ENCODE measurements at regions not wholly inside any gene's neighbourhood (a gene's known extent, or its start where the extent isn't known, plus 50 kb on each side); places are given as distances from the start of the nearest gene placed in this dataset.

GRCh38 chr9:120299785-120300184 is 280.2 kb downstream of the CDK5RAP2 start:
- TF ChIP-seq CTCF (IDR thresholded peaks at IDR 0.05; ENCODE audit: low read depth, low read length): no peak
- TF ChIP-seq EZH2phosphoT487 (IDR thresholded peaks at IDR 0.05; ENCODE audit: low read depth): no peak

Data from OCI-LY3 (cell line).